ENCODE measurements at regions not wholly inside any gene's neighbourhood (a gene's known extent, or its start where the extent isn't known, plus 50 kb on each side); places are given as distances from the start of the nearest gene placed in this dataset.

- TF ChIP-seq CTCF (IDR thresholded peaks at IDR 0.05), result no peak
- no peak for TF ChIP-seq POLR2A (IDR thresholded peaks at IDR 0.05)
These were observed 184.0 kb downstream of the TMEM18 start for GRCh38 chr2:493228-493627.
